Brain microvascular endothelial cell (primary cell): ENCODE measurements at regions not wholly inside any gene's neighbourhood (a gene's known extent, or its start where the extent isn't known, plus 50 kb on each side); places are given as distances from the start of the nearest gene placed in this dataset.
A peak's percentile ranks its signal among the peaks of the same experiment; 100 is the strongest.

ENCODE experiments used
- DNase-seq: peaks from one replicate; pipeline ENCODE4 v3.0.0-alpha.2; 2020
- H3K27ac ChIP-seq: fragments of 250-450 bp; sonication (Bioruptor Pico); 2 replicates; pipeline ENCODE4 v1.5.1; 2020; ENCODE audit warnings: mild to moderate bottlenecking, moderate library complexity
- H3K27me3 ChIP-seq: fragments of 250-450 bp; sonication (Bioruptor Pico); replicated peaks from 2 replicates; pipeline ENCODE4 v1.5.1; 2020; ENCODE audit warnings: mild to moderate bottlenecking
- H3K36me3 ChIP-seq: fragments of 250-450 bp; sonication (Bioruptor Pico); replicated peaks from 2 replicates; pipeline ENCODE4 v1.5.1; 2020; ENCODE audit warnings: mild to moderate bottlenecking
- H3K4me3 ChIP-seq: 2 replicates; pipeline ENCODE4 v1.5.1; 2011; ENCODE audit warnings: low read depth, mild to moderate bottlenecking, control low read depth, low read length, moderate library complexity
- in situ Hi-C: cut with HindIII; loops from 2 replicates; pipeline ENCODE4 v1.10.0; 2017; ENCODE audit warnings: low sequenced_read_pairs, low pct_ligation_motif_present
- TF ChIP-seq, protein P1 (sequence below): IDR thresholded peaks from 2 replicates; pipeline ENCODE4 v1.5.1; 2011; ENCODE audit warnings: low read depth, mild to moderate bottlenecking, moderate library complexity, low read length, control low read depth, inconsistent platforms; ENCODE audit errors: missing control alignments

DNA sequence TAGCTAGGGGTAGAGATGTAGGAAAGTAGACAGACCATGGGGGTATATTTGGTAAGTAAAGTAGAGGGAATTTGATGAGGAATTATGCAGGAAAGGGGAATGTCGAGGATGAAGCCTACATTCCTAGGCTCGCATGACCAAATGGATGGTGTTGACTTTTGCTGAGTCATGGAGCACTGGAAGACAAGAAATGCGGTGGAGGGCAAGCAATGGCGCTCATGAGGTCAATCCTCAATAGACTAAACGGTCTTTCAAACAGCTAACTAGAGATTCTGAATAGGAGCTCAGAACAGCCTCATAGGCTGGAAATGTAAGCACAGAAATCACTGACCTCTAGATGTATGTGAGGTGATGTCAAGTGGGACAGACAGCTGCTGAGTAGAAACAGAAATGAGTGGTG is 50.7 kb upstream of the FST start:
- H3K4me3 ChIP-seq = no peak overlapping the region
- peak; percentile 71 for DNase-seq
- TF ChIP-seq, protein P1, sequence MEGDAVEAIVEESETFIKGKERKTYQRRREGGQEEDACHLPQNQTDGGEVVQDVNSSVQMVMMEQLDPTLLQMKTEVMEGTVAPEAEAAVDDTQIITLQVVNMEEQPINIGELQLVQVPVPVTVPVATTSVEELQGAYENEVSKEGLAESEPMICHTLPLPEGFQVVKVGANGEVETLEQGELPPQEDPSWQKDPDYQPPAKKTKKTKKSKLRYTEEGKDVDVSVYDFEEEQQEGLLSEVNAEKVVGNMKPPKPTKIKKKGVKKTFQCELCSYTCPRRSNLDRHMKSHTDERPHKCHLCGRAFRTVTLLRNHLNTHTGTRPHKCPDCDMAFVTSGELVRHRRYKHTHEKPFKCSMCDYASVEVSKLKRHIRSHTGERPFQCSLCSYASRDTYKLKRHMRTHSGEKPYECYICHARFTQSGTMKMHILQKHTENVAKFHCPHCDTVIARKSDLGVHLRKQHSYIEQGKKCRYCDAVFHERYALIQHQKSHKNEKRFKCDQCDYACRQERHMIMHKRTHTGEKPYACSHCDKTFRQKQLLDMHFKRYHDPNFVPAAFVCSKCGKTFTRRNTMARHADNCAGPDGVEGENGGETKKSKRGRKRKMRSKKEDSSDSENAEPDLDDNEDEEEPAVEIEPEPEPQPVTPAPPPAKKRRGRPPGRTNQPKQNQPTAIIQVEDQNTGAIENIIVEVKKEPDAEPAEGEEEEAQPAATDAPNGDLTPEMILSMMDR = no peak
- H3K27ac ChIP-seq = peak overlapping the region; percentile 56
- H3K36me3 ChIP-seq = no peaks in the 10 kb centered on the region
- in situ Hi-C loops = no loop called here
- no peaks in the 10 kb centered on the region for H3K27me3 ChIP-seq

GRCh38 chr5:53430618-53431252 is 49.7 kb upstream of the FST start:
- TF ChIP-seq, protein P1 = peak; percentile 69
- H3K27ac ChIP-seq = peak overlapping the region; percentile 56
- in situ Hi-C loops = no loop called here
- peak; percentile 76 for DNase-seq
- no peaks in the 10 kb centered on the region for H3K36me3 ChIP-seq
- H3K4me3 ChIP-seq = no peak overlapping the region
- H3K27me3 ChIP-seq = no peaks in the 10 kb centered on the region
